ENCODE measurements at regions not wholly inside any gene's neighbourhood (a gene's known extent, or its start where the extent isn't known, plus 50 kb on each side); places are given as distances from the start of the nearest gene placed in this dataset.

DNA sequence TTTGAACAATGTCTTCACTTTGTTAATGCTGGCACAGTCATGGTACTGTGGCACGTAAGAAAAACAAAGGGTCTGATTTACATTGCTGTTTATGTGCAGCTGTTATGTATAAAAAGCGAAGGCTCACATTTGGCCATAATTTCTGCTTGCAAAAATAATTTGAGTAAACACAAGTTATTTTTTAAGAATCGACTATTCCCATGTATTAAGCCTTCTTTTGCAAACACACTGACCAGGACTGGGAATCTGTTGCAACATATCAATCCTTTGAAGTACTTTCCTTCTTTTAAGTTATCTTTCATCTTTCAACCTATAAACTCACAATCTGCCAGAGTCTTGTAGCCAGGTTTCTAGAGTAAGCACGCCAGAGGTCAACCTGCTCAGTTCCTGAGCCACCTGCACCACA, 145.4 kb upstream of the BMP4 start:
- no peak overlapping the region for H3K4me3 ChIP-seq (ENCODE audit: low read length)
- H3K4me1 ChIP-seq (ENCODE audit: control insufficient read depth, insufficient read depth, low read length) = no peaks in the 10 kb centered on the region
- H3K27me3 ChIP-seq (ENCODE audit: control insufficient read depth, insufficient read depth, low read length) = no peaks in the 10 kb centered on the region
- no peaks in the 10 kb centered on the region for H3K36me3 ChIP-seq (ENCODE audit: control insufficient read depth, insufficient read depth, low read length)
- no peak overlapping the region for H3K27ac ChIP-seq (ENCODE audit: low read depth, low read length)
- H3K9ac ChIP-seq (ENCODE audit: low read length) = no peak overlapping the region

DNA sequence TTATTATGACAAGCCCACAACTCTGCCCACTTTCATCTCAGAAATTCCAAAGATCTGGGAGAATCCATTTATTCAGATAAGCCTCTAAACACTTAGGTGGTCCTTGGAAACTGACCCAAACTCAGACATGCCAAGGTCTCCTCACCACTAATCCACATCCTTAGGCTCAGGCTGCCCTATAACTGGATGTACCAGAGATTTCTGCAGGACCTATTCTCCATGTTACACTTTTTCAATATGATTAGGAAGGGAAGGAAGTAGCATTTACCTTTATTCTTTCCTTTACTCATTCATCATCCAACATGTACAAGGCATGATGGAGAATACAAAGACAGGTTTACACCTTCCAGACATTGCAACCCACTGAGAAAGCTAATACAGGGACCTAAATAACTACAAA, 145.9 kb upstream of the BMP4 start:
- H3K4me3 ChIP-seq (ENCODE audit: low read length) = no peak overlapping the region
- no peaks in the 10 kb centered on the region for H3K36me3 ChIP-seq (ENCODE audit: control insufficient read depth, insufficient read depth, low read length)
- no peaks in the 10 kb centered on the region for H3K4me1 ChIP-seq (ENCODE audit: control insufficient read depth, insufficient read depth, low read length)
- H3K27ac ChIP-seq (ENCODE audit: low read depth, low read length) = no peak overlapping the region
- no peak overlapping the region for H3K9ac ChIP-seq (ENCODE audit: low read length)
- H3K27me3 ChIP-seq (ENCODE audit: control insufficient read depth, insufficient read depth, low read length) = no peaks in the 10 kb centered on the region

DNA sequence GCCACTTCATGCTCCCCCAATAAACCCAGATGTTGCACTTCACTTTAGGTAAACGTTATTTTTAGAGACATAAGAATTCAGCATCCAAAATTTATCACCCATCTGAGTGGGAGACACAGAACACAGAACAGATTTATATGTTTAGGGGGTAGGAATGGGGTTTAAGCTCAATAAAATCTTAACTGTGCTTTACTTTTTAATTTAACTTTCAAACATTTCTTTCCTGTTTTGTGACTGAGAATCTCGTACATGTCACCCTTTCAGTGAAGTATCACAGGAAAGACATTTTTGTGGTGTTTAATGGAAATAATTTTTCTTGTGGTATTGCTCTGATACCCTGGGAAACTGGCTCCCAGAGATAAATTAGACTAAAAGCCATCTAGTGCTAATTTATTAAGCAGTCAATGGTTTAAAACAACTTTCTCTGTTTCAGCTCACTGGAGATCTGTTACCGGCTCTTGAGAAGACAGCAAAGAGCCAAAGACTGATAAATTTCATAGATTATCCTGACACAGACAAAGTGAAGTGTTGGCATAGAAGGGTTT, 148.0 kb upstream of the BMP4 start:
- Histone ChIP-seq H3K4me1 (ENCODE audit: control insufficient read depth, insufficient read depth, low read length) (no peaks in the 10 kb centered on the region), H3K36me3 (ENCODE audit: control insufficient read depth, insufficient read depth, low read length) (no peaks in the 10 kb centered on the region), H3K27ac (ENCODE audit: low read depth, low read length) (peak overlapping the region; percentile 6), H3K27me3 (ENCODE audit: control insufficient read depth, insufficient read depth, low read length) (no peaks in the 10 kb centered on the region), H3K4me3 (ENCODE audit: low read length) (no peak overlapping the region), H3K9ac (ENCODE audit: low read length) (no peak overlapping the region)

DNA sequence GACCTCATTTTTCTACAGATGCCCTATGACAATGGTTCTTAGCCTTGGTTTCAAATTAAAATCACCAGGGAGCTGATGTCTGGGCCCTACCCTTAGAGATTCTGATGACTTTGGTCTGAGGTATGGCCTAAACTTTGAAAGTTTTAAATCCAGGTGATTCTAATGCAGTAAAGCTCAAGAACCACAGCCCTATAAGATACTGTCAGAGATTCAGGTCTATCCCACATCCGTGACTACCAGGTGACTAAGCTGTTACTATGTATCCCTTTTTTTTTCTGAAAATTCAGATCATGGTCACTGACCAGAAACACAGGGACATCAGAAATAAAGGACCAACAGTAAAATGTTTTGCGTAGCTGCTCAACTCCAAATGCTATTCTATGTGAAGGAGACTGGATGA, 148.8 kb upstream of the BMP4 start:
- no peak overlapping the region for H3K9ac ChIP-seq (ENCODE audit: low read length)
- H3K4me3 ChIP-seq (ENCODE audit: low read length) = no peak overlapping the region
- H3K27ac ChIP-seq (ENCODE audit: low read depth, low read length) = no peak overlapping the region
- no peaks in the 10 kb centered on the region for H3K4me1 ChIP-seq (ENCODE audit: control insufficient read depth, insufficient read depth, low read length)
- H3K36me3 ChIP-seq (ENCODE audit: control insufficient read depth, insufficient read depth, low read length) = no peaks in the 10 kb centered on the region
- no peaks in the 10 kb centered on the region for H3K27me3 ChIP-seq (ENCODE audit: control insufficient read depth, insufficient read depth, low read length)

DNA sequence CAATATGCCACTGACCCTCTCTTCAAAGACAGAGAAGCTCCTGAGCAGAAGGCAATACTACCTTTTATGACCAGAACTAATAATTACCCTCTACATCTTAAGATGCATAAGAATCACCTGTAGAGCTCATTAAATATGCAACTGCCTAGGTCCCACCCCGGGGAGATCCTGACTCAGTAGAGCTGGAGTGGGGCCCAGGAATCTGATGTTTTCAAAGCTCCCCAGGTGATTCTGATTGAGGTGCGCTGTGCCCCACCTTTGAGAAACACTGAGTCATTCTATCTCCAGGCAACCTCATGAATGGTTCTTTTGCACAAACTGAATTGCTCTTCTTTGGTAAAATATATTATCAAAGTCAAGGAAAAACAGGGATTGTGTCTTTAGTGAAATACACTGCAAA, 149.3 kb upstream of the BMP4 start:
- H3K4me1 ChIP-seq (ENCODE audit: control insufficient read depth, insufficient read depth, low read length) = no peaks in the 10 kb centered on the region
- H3K4me3 ChIP-seq (ENCODE audit: low read length) = no peak overlapping the region
- no peaks in the 10 kb centered on the region for H3K36me3 ChIP-seq (ENCODE audit: control insufficient read depth, insufficient read depth, low read length)
- no peak overlapping the region for H3K9ac ChIP-seq (ENCODE audit: low read length)
- no peak overlapping the region for H3K27ac ChIP-seq (ENCODE audit: low read depth, low read length)
- no peaks in the 10 kb centered on the region for H3K27me3 ChIP-seq (ENCODE audit: control insufficient read depth, insufficient read depth, low read length)

DNA sequence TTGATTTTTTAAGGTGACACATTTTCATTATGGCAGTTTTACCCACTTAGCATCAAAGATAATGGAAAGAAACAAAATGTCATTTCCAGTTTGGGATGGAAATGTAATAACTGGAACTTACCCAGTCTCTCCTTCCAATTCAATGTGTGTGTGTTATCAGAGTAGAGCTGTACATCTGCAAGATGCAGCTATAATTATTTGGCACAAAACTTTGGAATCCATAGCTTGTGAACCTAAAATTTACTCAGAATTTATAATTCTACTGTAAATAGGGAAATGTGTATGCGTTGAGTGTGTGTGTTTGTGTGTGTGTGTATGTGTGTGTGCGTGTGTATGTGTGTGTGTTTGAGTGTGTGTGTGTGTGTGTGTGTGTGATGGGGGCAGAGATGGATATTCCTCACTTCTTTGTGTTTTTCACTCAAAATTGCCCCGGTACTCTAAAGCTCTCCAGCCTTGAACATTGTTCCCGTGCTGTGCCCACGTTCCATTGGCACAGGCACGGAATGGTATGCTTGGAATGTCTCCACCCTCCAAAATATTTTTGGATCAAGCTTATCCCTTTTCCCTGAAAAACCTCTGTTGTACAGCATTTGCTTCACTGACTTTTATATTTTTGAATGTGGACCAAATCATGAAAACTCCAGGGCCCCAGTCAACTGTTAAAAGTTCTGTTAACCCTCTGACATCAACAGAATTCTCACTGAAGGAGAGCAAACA, 150.2 kb upstream of the BMP4 start:
- Histone ChIP-seq H3K36me3 (ENCODE audit: control insufficient read depth, insufficient read depth, low read length) (no peaks in the 10 kb centered on the region), H3K9ac (ENCODE audit: low read length) (no peak overlapping the region), H3K4me1 (ENCODE audit: control insufficient read depth, insufficient read depth, low read length) (no peaks in the 10 kb centered on the region), H3K27ac (ENCODE audit: low read depth, low read length) (no peak overlapping the region), H3K4me3 (ENCODE audit: low read length) (no peak overlapping the region), H3K27me3 (ENCODE audit: control insufficient read depth, insufficient read depth, low read length) (no peaks in the 10 kb centered on the region)

DNA sequence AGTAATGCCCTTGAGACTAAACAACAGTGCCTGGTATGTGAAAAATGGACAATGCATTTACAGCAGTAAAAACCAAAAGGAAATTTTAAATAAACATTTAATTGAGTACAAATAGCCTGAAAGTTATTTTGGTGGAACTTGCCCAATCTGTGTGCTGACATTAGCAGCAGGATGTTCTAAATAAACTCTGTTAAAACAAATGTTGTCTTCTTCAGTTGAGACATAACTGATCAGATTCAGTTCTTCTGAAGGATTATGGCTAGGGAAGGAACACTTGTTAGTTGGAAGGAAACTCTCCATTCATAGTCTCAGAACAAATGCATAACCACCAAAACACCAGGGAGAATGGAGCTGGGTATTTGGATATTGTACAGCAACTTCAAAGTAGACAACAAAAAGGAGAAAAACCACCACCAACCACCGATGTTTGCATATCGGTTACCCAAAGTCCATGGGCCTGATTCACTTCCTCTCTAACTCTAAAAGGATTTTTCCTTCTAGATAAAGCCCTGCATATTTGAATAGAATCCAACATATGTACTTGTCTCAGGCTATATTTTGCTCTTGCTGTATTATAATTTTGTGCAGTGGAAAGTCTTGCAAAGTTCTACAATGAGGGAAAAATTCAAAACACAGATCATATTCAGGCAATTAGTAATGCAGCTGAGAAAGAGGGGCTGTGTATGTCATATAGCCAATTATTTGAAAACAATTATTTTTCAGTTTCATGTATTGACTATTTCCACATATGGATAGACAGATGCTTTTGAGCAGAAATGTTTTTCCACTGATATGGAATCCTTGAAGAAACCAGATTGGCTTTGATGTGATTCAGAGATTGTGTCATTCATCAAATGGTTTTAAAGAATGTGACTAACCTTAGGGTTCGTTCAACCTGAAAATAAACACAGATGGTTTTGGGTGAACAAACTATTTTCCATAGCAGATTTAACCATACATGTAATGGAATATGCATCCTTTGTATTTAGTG, 152.2 kb upstream of the BMP4 start:
- Histone ChIP-seq H3K4me3 (ENCODE audit: low read length) (no peak overlapping the region), H3K36me3 (ENCODE audit: control insufficient read depth, insufficient read depth, low read length) (no peaks in the 10 kb centered on the region), H3K27me3 (ENCODE audit: control insufficient read depth, insufficient read depth, low read length) (no peaks in the 10 kb centered on the region), H3K4me1 (ENCODE audit: control insufficient read depth, insufficient read depth, low read length) (no peaks in the 10 kb centered on the region), H3K27ac (ENCODE audit: low read depth, low read length) (no peak overlapping the region), H3K9ac (ENCODE audit: low read length) (no peak overlapping the region)

DNA sequence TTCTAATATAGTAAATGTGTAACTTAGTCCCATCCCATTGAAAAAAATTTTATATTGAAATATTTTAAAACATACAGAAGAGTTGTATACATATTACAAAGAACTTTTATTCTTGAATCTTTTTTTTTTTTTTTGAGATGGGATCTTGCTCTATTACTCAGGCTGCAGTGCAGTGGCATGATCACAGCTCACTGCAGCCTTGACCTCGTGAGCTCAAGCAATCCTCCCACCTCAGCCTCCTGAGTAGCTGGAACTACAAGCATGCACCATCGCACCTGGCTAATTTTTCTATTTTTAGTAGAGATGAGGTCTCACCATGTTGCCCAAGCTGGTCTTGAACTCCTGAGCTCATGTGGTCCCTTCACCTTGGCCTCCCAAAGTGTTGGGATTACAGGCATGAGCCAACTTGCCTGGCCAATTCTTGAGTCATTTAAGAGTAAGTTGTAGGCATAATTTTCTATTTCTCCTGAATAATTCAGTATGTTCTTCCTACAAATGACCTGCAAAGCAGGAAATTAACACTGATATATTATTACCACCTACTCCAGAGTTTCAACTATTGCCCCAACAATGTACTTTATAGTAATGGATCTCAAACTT, 153.0 kb upstream of the BMP4 start:
- Histone ChIP-seq H3K27ac (ENCODE audit: low read depth, low read length) (no peak overlapping the region), H3K27me3 (ENCODE audit: control insufficient read depth, insufficient read depth, low read length) (no peaks in the 10 kb centered on the region), H3K4me1 (ENCODE audit: control insufficient read depth, insufficient read depth, low read length) (no peaks in the 10 kb centered on the region), H3K4me3 (ENCODE audit: low read length) (no peak overlapping the region), H3K9ac (ENCODE audit: low read length) (no peak overlapping the region), H3K36me3 (ENCODE audit: control insufficient read depth, insufficient read depth, low read length) (no peaks in the 10 kb centered on the region)

DNA sequence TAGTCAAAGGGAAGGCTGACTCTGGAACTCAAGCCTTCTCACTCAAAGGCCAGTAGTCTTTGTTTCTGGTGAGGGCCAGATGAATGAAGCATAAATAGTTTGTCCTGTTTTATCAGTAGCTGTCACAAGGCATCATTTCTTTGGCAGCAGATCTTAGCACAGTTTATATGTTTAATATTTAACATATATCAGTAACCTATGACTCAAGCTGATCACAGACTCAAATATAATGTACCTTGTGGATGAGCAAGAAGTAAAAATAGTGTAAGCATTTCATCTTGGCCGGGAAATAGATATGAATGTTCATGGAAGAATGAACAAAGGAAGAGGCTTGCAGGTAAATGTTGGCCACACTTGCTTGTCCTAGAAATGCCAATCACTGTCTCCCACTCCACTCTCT, 158.3 kb upstream of the BMP4 start:
- Histone ChIP-seq H3K4me3 (ENCODE audit: low read length) (no peak overlapping the region), H3K4me1 (ENCODE audit: control insufficient read depth, insufficient read depth, low read length) (no peaks in the 10 kb centered on the region), H3K27me3 (ENCODE audit: control insufficient read depth, insufficient read depth, low read length) (no peaks in the 10 kb centered on the region), H3K9ac (ENCODE audit: low read length) (no peak overlapping the region), H3K27ac (ENCODE audit: low read depth, low read length) (no peak overlapping the region), H3K36me3 (ENCODE audit: control insufficient read depth, insufficient read depth, low read length) (no peaks in the 10 kb centered on the region)

DNA sequence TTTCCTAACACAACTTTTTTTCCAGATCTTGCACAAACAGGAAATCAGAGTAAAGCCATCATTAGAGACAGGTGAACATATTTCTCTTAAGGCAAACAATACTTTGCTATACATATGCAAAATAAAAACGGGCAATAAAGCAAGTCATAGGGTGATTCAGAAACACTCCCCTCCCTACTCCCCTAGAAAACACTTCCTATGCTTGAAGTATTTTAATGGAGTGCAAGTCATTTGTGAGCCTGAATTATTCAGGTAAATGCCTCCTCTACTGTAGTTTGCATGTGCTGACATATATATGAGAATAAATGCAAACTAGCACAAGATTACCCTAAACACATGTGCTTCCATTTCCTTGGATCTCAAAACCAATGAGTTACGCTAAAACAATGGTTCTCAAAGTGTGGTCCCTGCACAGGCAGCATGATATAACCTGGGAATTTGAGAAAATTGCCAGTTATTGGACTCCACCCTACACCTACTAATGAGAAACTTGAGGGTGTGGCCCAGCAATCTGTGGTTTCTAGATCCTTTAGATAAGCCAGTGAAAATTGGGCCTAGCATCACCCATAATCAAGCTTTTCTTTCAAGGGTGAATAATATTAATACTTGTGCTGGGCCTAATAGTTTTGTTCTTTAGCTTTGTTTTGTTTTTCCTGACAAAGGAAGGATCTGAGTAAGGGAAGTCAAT, 159.7 kb upstream of the BMP4 start:
- no peaks in the 10 kb centered on the region for H3K27me3 ChIP-seq (ENCODE audit: control insufficient read depth, insufficient read depth, low read length)
- no peak overlapping the region for H3K9ac ChIP-seq (ENCODE audit: low read length)
- no peaks in the 10 kb centered on the region for H3K4me1 ChIP-seq (ENCODE audit: control insufficient read depth, insufficient read depth, low read length)
- no peaks in the 10 kb centered on the region for H3K36me3 ChIP-seq (ENCODE audit: control insufficient read depth, insufficient read depth, low read length)
- H3K27ac ChIP-seq (ENCODE audit: low read depth, low read length) = no peak overlapping the region
- no peak overlapping the region for H3K4me3 ChIP-seq (ENCODE audit: low read length)

DNA sequence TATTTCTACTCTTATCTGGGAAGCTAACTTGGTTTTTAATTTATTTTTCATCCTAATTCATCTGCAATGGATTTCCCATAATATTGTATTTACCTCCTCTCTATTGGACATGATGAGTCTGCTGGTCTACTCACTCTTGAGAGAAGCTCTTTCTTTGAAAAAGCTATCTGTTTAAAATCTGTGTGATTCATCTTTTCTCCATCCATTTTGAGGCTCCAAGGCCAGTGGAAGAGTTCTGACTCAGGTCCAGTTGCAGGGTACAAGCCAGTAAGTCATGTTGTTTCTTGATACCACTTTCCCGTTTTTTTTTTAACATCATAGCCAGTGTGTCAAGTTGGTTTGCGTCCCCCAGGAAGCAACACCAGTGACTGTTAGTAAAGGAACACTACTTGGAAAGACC, 160.3 kb upstream of the BMP4 start:
- H3K27me3 ChIP-seq (ENCODE audit: control insufficient read depth, insufficient read depth, low read length) = no peaks in the 10 kb centered on the region
- H3K27ac ChIP-seq (ENCODE audit: low read depth, low read length) = no peak overlapping the region
- H3K4me3 ChIP-seq (ENCODE audit: low read length) = no peak overlapping the region
- H3K9ac ChIP-seq (ENCODE audit: low read length) = no peak overlapping the region
- no peaks in the 10 kb centered on the region for H3K36me3 ChIP-seq (ENCODE audit: control insufficient read depth, insufficient read depth, low read length)
- H3K4me1 ChIP-seq (ENCODE audit: control insufficient read depth, insufficient read depth, low read length) = no peaks in the 10 kb centered on the region

DNA sequence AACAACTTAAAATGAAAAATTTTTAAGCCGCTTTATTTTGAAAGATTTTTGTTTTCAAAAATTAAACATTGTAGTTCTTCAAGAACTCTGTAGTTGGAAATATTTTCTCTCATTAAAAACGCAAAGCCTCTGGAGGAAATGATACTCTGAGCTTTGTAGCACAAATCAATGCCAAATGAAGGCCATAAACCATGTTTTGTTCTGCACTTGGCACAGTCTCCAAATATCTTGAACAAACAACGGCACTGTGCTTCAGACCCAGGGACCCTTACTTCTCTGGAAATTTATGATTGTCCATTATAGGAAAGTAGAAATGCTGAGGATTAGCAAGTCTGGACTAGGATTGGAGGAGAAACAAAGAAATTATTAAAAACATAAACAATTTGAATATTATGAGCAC, 160.8 kb upstream of the BMP4 start:
- Histone ChIP-seq H3K9ac (ENCODE audit: low read length) (no peak overlapping the region), H3K27me3 (ENCODE audit: control insufficient read depth, insufficient read depth, low read length) (no peaks in the 10 kb centered on the region), H3K4me1 (ENCODE audit: control insufficient read depth, insufficient read depth, low read length) (no peaks in the 10 kb centered on the region), H3K27ac (ENCODE audit: low read depth, low read length) (no peak overlapping the region), H3K36me3 (ENCODE audit: control insufficient read depth, insufficient read depth, low read length) (no peaks in the 10 kb centered on the region), H3K4me3 (ENCODE audit: low read length) (no peak overlapping the region)

Data from rectal smooth muscle tissue (tissue), 1 donor.